ENCODE measurements at regions not wholly inside any gene's neighbourhood (a gene's known extent, or its start where the extent isn't known, plus 50 kb on each side); places are given as distances from the start of the nearest gene placed in this dataset.
A peak's percentile ranks its signal among the peaks of the same experiment; 100 is the strongest.

- Histone ChIP-seq H3K27ac (peak overlapping the region; percentile 70 to 87), H3K4me1 (peaks cover 72% of the 10 kb centered on the region), H3K4me2 (peak overlapping the region; percentile 92), H3K4me3 (peak overlapping the region; percentile 30), H3K9me3 (no peaks in the 10 kb centered on the region)
- ATAC-seq (no peak), DNase-seq (ENCODE audit: low read depth in 1 of 2, low spot score in 1 of 2) (no peak), FAIRE-seq (no peak)
- TF ChIP-seq KDM1A (IDR thresholded peaks at IDR 0.05; ENCODE audit: low read depth) (peak; percentile 89), RCOR1 (IDR thresholded peaks at IDR 0.05; ENCODE audit: low read depth, low read length) (0 out of 2 replicates have a peak, but pooled peaks have one; percentile 20), POLR2A (IDR thresholded peaks at IDR 0.05; ENCODE audit: low read length) (no peak), TP53 (CRISPR knock-in tag; IDR thresholded peaks at IDR 0.05) (no peak), CHD4 (IDR thresholded peaks at IDR 0.05; ENCODE audit: borderline replicate concordance) (peak; percentile 97), HDAC2 (IDR thresholded peaks at IDR 0.05) (peak; percentile 91; the same call in 1 of the 2 replicates), RFX5 (IDR thresholded peaks at IDR 0.05) (no peak)
- ChIA-PET POLR2A (no interaction called here), CTCF (interaction anchor here (1.0 to 5.8 kb wide), 4 partner anchors 9 to 1753 kb away, joined by 3 to 31 read pairs (median 4); no protein-coding TSS in a partner anchor)
- 64% methylated on average over 6 of the region's 6 CpGs for WGBS (ENCODE audit: missing lambda C conversion rate)
Observed at GRCh38 chr17:72519598-72519936, 398.7 kb downstream of the SOX9 start.

DNA sequence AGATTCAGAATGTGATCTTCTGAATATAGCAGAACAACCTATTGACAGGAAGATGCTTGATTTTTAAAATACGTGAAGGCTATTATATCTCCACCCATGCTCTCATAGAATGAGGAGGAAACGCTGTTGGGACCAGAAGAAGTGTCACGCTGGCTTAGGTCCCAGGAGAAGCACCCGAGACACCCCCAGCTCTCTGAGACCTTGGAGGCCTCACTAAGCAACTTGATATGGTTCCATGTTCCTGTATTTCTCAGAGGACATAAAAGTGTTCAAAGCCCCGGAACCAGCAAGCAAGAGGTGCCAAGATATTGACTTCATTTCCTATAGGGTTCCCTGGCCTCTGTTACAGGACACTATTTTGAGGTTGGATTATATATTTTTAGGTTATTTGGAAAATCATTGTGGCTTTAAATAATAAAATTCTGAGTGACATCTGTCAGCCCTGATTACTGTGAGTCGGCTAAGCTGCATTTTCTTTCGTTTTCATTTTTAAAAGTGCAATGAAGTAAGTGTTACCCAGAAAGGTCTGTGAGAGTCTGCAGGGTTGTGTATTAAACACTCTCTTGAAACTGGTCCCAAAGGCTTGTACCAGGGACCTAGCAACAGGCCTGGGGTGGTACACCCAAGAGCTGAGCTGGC lies 400.0 kb downstream of the SOX9 start:
- Histone ChIP-seq H3K4me1 (peaks cover 70% of the 10 kb centered on the region), H3K9me3 (no peaks in the 10 kb centered on the region), H3K4me3 (no peak overlapping the region), H3K4me2 (no peak overlapping the region; the same call in 2 of the 3 replicates), H3K27ac (peak overlapping the region in 1 of 2 experiments; percentile 87; a peak in 3 of 6 replicates)
- FAIRE-seq (no peak), ATAC-seq (no peak), DNase-seq (ENCODE audit: low read depth in 1 of 2, low spot score in 1 of 2) (no peak)
- CTCF ChIA-PET = interaction anchor here (5.8 kb wide), 1 partner anchor 19 kb away, joined by 31 read pairs; no protein-coding TSS in a partner anchor
- WGBS (ENCODE audit: missing lambda C conversion rate) = 86% methylated on average over 7 of the region's 7 CpGs
- POLR2A ChIA-PET = no interaction called here
- TF ChIP-seq TP53 (CRISPR knock-in tag; IDR thresholded peaks at IDR 0.05) (no peak), JUN (IDR thresholded peaks at IDR 0.05) (no peak), ZFP36 (IDR thresholded peaks at IDR 0.05; ENCODE audit: borderline replicate concordance, partially characterized antibody) (no peak), ZC3H11A (IDR thresholded peaks at IDR 0.05) (no peak), SMC3 (IDR thresholded peaks at IDR 0.05) (no peak), ZNF302 (CRISPR knock-in tag; IDR thresholded peaks at IDR 0.05) (no peak), KDM5A (IDR thresholded peaks at IDR 0.05) (no peak), RCOR1 (IDR thresholded peaks at IDR 0.05; ENCODE audit: low read depth, low read length) (no peak), CBX2 (IDR thresholded peaks at IDR 0.05; ENCODE audit: borderline replicate concordance, low read depth) (no peak), HOXB5 (CRISPR knock-in tag; IDR thresholded peaks at IDR 0.05) (no peak), NR3C1 (IDR thresholded peaks at IDR 0.05) (no peak), EHF (CRISPR knock-in tag; IDR thresholded peaks at IDR 0.05) (no peak), HDAC2 (IDR thresholded peaks at IDR 0.05) (no peak), JUNB (IDR thresholded peaks at IDR 0.05) (no peak), FOSL2 (IDR thresholded peaks at IDR 0.05) (no peak), FOSL2 (CRISPR knock-in tag; IDR thresholded peaks at IDR 0.05) (no peak), EHMT2 (IDR thresholded peaks at IDR 0.05; ENCODE audit: low read depth) (no peak), ATOH8 (CRISPR knock-in tag; IDR thresholded peaks at IDR 0.05; ENCODE audit: low read depth) (no peak), BHLHE40 (IDR thresholded peaks at IDR 0.05; ENCODE audit: low read depth, low read length) (no peak), HOXB13 (CRISPR knock-in tag; IDR thresholded peaks at IDR 0.05; ENCODE audit: low read depth) (no peak), RFX5 (IDR thresholded peaks at IDR 0.05) (no peak)

GRCh38 chr17:72523491-72523890 lies 402.7 kb downstream of the SOX9 start:
- Histone ChIP-seq H3K4me3 (no peak overlapping the region), H3K4me2 (no peak overlapping the region), H3K9me3 (no peaks in the 10 kb centered on the region), H3K27ac (no peak overlapping the region), H3K4me1 (peaks cover 52% of the 10 kb centered on the region)
- DNase-seq (ENCODE audit: low read depth in 1 of 2, low spot score in 1 of 2) (no peak), ATAC-seq (no peak), FAIRE-seq (no peak)
- no peak for TF ChIP-seq HES2 (IDR thresholded peaks at IDR 0.05)
- TF ChIP-seq TFCP2L1 (CRISPR knock-in tag; IDR thresholded peaks at IDR 0.05) = no peak
- no peak for TF ChIP-seq EHMT2 (IDR thresholded peaks at IDR 0.05; ENCODE audit: low read depth)
- no peak for TF ChIP-seq ZC3H11A (IDR thresholded peaks at IDR 0.05)
- TF ChIP-seq GATA3 (IDR thresholded peaks at IDR 0.05; ENCODE audit: borderline replicate concordance) = no peak
- TF ChIP-seq, protein P1, sequence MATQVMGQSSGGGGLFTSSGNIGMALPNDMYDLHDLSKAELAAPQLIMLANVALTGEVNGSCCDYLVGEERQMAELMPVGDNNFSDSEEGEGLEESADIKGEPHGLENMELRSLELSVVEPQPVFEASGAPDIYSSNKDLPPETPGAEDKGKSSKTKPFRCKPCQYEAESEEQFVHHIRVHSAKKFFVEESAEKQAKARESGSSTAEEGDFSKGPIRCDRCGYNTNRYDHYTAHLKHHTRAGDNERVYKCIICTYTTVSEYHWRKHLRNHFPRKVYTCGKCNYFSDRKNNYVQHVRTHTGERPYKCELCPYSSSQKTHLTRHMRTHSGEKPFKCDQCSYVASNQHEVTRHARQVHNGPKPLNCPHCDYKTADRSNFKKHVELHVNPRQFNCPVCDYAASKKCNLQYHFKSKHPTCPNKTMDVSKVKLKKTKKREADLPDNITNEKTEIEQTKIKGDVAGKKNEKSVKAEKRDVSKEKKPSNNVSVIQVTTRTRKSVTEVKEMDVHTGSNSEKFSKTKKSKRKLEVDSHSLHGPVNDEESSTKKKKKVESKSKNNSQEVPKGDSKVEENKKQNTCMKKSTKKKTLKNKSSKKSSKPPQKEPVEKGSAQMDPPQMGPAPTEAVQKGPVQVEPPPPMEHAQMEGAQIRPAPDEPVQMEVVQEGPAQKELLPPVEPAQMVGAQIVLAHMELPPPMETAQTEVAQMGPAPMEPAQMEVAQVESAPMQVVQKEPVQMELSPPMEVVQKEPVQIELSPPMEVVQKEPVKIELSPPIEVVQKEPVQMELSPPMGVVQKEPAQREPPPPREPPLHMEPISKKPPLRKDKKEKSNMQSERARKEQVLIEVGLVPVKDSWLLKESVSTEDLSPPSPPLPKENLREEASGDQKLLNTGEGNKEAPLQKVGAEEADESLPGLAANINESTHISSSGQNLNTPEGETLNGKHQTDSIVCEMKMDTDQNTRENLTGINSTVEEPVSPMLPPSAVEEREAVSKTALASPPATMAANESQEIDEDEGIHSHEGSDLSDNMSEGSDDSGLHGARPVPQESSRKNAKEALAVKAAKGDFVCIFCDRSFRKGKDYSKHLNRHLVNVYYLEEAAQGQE (IDR thresholded peaks at IDR 0.05) = no peak
- TF ChIP-seq MAFK (IDR thresholded peaks at IDR 0.05; ENCODE audit: partially characterized antibody) = no peak
- no peak for TF ChIP-seq RFX5 (IDR thresholded peaks at IDR 0.05)
- no peak for TF ChIP-seq ZSCAN20 (CRISPR knock-in tag; IDR thresholded peaks at IDR 0.05)
- no peak for TF ChIP-seq POLR2A (IDR thresholded peaks at IDR 0.05; ENCODE audit: low read length)
- no peak for TF ChIP-seq HOXB5 (CRISPR knock-in tag; IDR thresholded peaks at IDR 0.05)
- WGBS (ENCODE audit: missing lambda C conversion rate) = 87% methylated on average over 5 of the region's 5 CpGs
- CTCF ChIA-PET = interaction anchor here (0.8 to 5.8 kb wide), 4 partner anchors 17 to 52 kb away, joined by 3 to 31 read pairs (median 4); no protein-coding TSS in a partner anchor
- POLR2A ChIA-PET = no interaction called here
